ENCODE measurements at regions not wholly inside any gene's neighbourhood (a gene's known extent, or its start where the extent isn't known, plus 50 kb on each side); places are given as distances from the start of the nearest gene placed in this dataset.
"Not testable (repeated sequence)": the region's sequence is repeated elsewhere in the genome, so short reads cannot be mapped to it uniquely, and the experiment has no call there.

DNA sequence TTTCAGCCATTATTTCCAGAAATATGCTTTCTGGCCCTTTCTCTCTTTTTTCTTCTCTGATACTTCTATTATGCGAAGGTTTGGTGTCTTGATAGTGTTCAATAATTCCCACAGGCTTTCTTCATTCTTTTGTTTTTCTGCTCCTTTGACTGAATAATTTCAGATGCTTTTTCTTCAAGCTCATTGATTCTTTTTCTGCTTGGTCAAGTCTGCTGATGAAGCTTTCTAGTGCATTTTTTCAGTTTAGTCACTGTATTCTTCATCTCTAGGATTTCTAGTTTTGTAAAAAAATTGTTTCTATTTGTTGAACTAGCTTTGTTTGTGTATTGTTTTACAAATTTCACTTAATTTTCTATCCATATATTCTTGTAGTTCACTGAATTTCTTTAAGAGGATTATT is 304.0 kb upstream of the TARS1 start:
- H3K36me3 Mint-ChIP-seq = no peaks in the 10 kb centered on the region
- Histone ChIP-seq H3K27me3 (ENCODE audit: control insufficient read depth, insufficient read depth, low read length) (no peaks in the 10 kb centered on the region), H3K27ac (ENCODE audit: insufficient read depth, low read length, poor library complexity, severe bottlenecking) (no peak overlapping the region), H3K4me3 (ENCODE audit: low read depth, low read length) (no peak overlapping the region), H3K36me3 (ENCODE audit: control insufficient read depth, insufficient read depth, low read length) (no peaks in the 10 kb centered on the region), H3K4me1 (ENCODE audit: control insufficient read depth, insufficient read depth, low read length, poor library complexity, severe bottlenecking) (no peaks in the 10 kb centered on the region), H3K9me3 (ENCODE audit: control insufficient read depth in 2 of 2, low read length in 2 of 2) (peaks cover 8 to 13% of the 10 kb centered on the region in 2 experiments)
- no peak for ATAC-seq (ENCODE audit: low read depth in 2 of 2)
- H3K4me1 Mint-ChIP-seq = no peaks in the 10 kb centered on the region
- no peak overlapping the region for H3K4me3 Mint-ChIP-seq
- no peaks in the 10 kb centered on the region for H3K27me3 Mint-ChIP-seq
- H3K27ac Mint-ChIP-seq = no peak overlapping the region
- DNase-seq = no peak
- peaks cover 5 to 47% (median 16%) of the 10 kb centered on the region in 7 donors for H3K9me3 Mint-ChIP-seq

GRCh38 chr5:33138145-33138544 is 302.6 kb upstream of the TARS1 start:
- not testable (repeated sequence) for H3K4me1 Mint-ChIP-seq; H3K4me3 Mint-ChIP-seq; H3K27ac Mint-ChIP-seq; H3K27me3 ChIP-seq (ENCODE audit: control insufficient read depth, insufficient read depth, low read length); H3K27me3 Mint-ChIP-seq; H3K4me1 ChIP-seq (ENCODE audit: control insufficient read depth, insufficient read depth, low read length, poor library complexity, severe bottlenecking); H3K36me3 Mint-ChIP-seq; ATAC-seq (ENCODE audit: low read depth in 2 of 2); DNase-seq; H3K4me3 ChIP-seq (ENCODE audit: low read depth, low read length); H3K27ac ChIP-seq (ENCODE audit: insufficient read depth, low read length, poor library complexity, severe bottlenecking); H3K36me3 ChIP-seq (ENCODE audit: control insufficient read depth, insufficient read depth, low read length)
- H3K9me3 Mint-ChIP-seq = peaks cover 5 to 40% (median 11%) of the 10 kb centered on the region in 7 donors
- peaks cover 8 to 13% of the 10 kb centered on the region in 2 experiments for H3K9me3 ChIP-seq (ENCODE audit: control insufficient read depth in 2 of 2, low read length in 2 of 2)

- no peaks in the 10 kb centered on the region for H3K36me3 ChIP-seq (ENCODE audit: control insufficient read depth, insufficient read depth, low read length)
- Mint-ChIP-seq H3K36me3 (no peaks in the 10 kb centered on the region), H3K27me3 (no peaks in the 10 kb centered on the region), H3K9me3 (peaks cover 0 to 18% (median 6%) of the 10 kb centered on the region in 7 donors), H3K4me3 (no peak overlapping the region), H3K27ac (no peak overlapping the region), H3K4me1 (no peaks in the 10 kb centered on the region)
- H3K27ac ChIP-seq (ENCODE audit: insufficient read depth, low read length, poor library complexity, severe bottlenecking) = no peak overlapping the region
- ATAC-seq (ENCODE audit: low read depth in 2 of 2) (no peak), DNase-seq (no peak)
- no peaks in the 10 kb centered on the region for H3K27me3 ChIP-seq (ENCODE audit: control insufficient read depth, insufficient read depth, low read length)
- H3K9me3 ChIP-seq (ENCODE audit: control insufficient read depth in 2 of 2, low read length in 2 of 2) = peaks cover 0 to 2% of the 10 kb centered on the region in 2 experiments
- no peak overlapping the region for H3K4me3 ChIP-seq (ENCODE audit: low read depth, low read length)
- H3K4me1 ChIP-seq (ENCODE audit: control insufficient read depth, insufficient read depth, low read length, poor library complexity, severe bottlenecking) = no peaks in the 10 kb centered on the region
Measured at GRCh38 chr5:33143405-33144123, 297.2 kb upstream of the TARS1 start.

- Histone ChIP-seq H3K36me3 (ENCODE audit: control insufficient read depth, insufficient read depth, low read length) (no peaks in the 10 kb centered on the region), H3K27me3 (ENCODE audit: control insufficient read depth, insufficient read depth, low read length) (no peaks in the 10 kb centered on the region), H3K9me3 (ENCODE audit: control insufficient read depth in 2 of 2, low read length in 2 of 2) (no peaks in the 10 kb centered on the region), H3K4me3 (ENCODE audit: low read depth, low read length) (no peak overlapping the region), H3K4me1 (ENCODE audit: control insufficient read depth, insufficient read depth, low read length, poor library complexity, severe bottlenecking) (no peaks in the 10 kb centered on the region), H3K27ac (ENCODE audit: insufficient read depth, low read length, poor library complexity, severe bottlenecking) (no peak overlapping the region)
- Mint-ChIP-seq H3K36me3 (no peaks in the 10 kb centered on the region), H3K27ac (no peak overlapping the region), H3K27me3 (no peaks in the 10 kb centered on the region), H3K9me3 (peaks cover 0 to 17% (median 4%) of the 10 kb centered on the region in 7 donors), H3K4me1 (no peaks in the 10 kb centered on the region), H3K4me3 (no peak overlapping the region)
- ATAC-seq (ENCODE audit: low read depth in 2 of 2) = no peak
- no peak for DNase-seq
Measured at GRCh38 chr5:33146881-33147280, 293.9 kb upstream of the TARS1 start.

DNA sequence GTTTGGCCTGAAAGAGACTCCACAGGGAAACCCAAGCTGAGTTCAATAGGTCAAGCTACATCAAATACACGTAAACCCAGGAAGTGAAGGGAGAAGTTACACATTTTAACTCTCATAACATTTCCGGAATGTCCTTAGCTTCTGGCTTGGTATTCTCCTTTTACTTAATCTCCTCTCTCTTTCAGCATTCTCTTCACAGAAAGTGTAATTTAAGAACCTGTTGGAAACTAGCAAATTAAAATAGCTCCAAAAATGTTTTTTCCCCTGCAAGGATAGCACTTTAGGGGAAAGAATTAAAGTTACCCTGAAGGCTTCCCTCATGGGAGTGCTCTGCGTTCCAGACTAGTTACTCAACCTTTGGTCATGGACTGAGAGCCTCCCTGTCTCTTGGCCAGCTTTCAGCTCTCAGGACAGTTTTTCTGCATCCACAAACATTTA is 292.7 kb upstream of the TARS1 start:
- Histone ChIP-seq H3K36me3 (ENCODE audit: control insufficient read depth, insufficient read depth, low read length) (no peaks in the 10 kb centered on the region), H3K4me1 (ENCODE audit: control insufficient read depth, insufficient read depth, low read length, poor library complexity, severe bottlenecking) (no peaks in the 10 kb centered on the region), H3K4me3 (ENCODE audit: low read depth, low read length) (no peak overlapping the region), H3K27me3 (ENCODE audit: control insufficient read depth, insufficient read depth, low read length) (no peaks in the 10 kb centered on the region), H3K27ac (ENCODE audit: insufficient read depth, low read length, poor library complexity, severe bottlenecking) (no peak overlapping the region), H3K9me3 (ENCODE audit: control insufficient read depth in 2 of 2, low read length in 2 of 2) (no peaks in the 10 kb centered on the region)
- DNase-seq (no peak), ATAC-seq (ENCODE audit: low read depth in 2 of 2) (no peak)
- peaks cover 0 to 16% (median 3%) of the 10 kb centered on the region in 7 donors for H3K9me3 Mint-ChIP-seq
- H3K27me3 Mint-ChIP-seq = no peaks in the 10 kb centered on the region
- no peaks in the 10 kb centered on the region for H3K36me3 Mint-ChIP-seq
- no peaks in the 10 kb centered on the region for H3K4me1 Mint-ChIP-seq
- no peak overlapping the region for H3K4me3 Mint-ChIP-seq
- no peak overlapping the region for H3K27ac Mint-ChIP-seq

DNA sequence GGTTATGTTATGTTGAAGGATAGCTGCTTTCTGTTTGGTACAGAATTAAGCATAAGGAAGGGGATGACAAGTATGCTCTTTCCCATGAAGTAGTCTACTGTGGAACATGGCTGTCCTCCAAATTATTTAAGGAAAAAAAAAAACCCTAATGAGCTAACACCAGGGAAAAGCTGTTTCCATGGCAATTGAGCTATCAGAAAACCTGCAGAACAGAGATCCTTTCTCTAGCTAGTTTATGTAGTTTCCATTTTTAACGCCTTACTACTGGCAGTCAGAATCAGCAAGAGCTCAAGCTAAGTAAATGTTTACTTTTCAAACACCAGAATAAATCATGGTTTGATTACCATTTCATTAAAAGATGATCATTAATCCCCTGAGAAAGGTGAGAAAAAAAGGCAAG is 287.4 kb upstream of the TARS1 start:
- Histone ChIP-seq H3K27ac (ENCODE audit: insufficient read depth, low read length, poor library complexity, severe bottlenecking) (no peak overlapping the region), H3K9me3 (ENCODE audit: control insufficient read depth in 2 of 2, low read length in 2 of 2) (no peaks in the 10 kb centered on the region), H3K4me3 (ENCODE audit: low read depth, low read length) (no peak overlapping the region), H3K4me1 (ENCODE audit: control insufficient read depth, insufficient read depth, low read length, poor library complexity, severe bottlenecking) (no peaks in the 10 kb centered on the region), H3K36me3 (ENCODE audit: control insufficient read depth, insufficient read depth, low read length) (no peaks in the 10 kb centered on the region), H3K27me3 (ENCODE audit: control insufficient read depth, insufficient read depth, low read length) (no peaks in the 10 kb centered on the region)
- DNase-seq (no peak), ATAC-seq (ENCODE audit: low read depth in 2 of 2) (no peak)
- peaks cover 2 to 16% (median 8%) of the 10 kb centered on the region in 7 donors for H3K9me3 Mint-ChIP-seq
- H3K27ac Mint-ChIP-seq = no peak overlapping the region
- no peaks in the 10 kb centered on the region for H3K4me1 Mint-ChIP-seq
- H3K4me3 Mint-ChIP-seq = no peak overlapping the region
- no peaks in the 10 kb centered on the region for H3K27me3 Mint-ChIP-seq
- no peaks in the 10 kb centered on the region for H3K36me3 Mint-ChIP-seq

- Mint-ChIP-seq H3K4me1 (no peaks in the 10 kb centered on the region), H3K9me3 (peaks cover 2 to 14% (median 8%) of the 10 kb centered on the region in 7 donors), H3K27ac (no peak overlapping the region), H3K36me3 (no peaks in the 10 kb centered on the region), H3K27me3 (no peaks in the 10 kb centered on the region), H3K4me3 (no peak overlapping the region)
- ATAC-seq (ENCODE audit: low read depth in 2 of 2) (no peak), DNase-seq (no peak)
- Histone ChIP-seq H3K4me3 (ENCODE audit: low read depth, low read length) (no peak overlapping the region), H3K36me3 (ENCODE audit: control insufficient read depth, insufficient read depth, low read length) (no peaks in the 10 kb centered on the region), H3K27me3 (ENCODE audit: control insufficient read depth, insufficient read depth, low read length) (no peaks in the 10 kb centered on the region), H3K27ac (ENCODE audit: insufficient read depth, low read length, poor library complexity, severe bottlenecking) (no peak overlapping the region), H3K9me3 (ENCODE audit: control insufficient read depth in 2 of 2, low read length in 2 of 2) (no peaks in the 10 kb centered on the region), H3K4me1 (ENCODE audit: control insufficient read depth, insufficient read depth, low read length, poor library complexity, severe bottlenecking) (no peaks in the 10 kb centered on the region)
Measured at GRCh38 chr5:33153831-33154230, 286.9 kb upstream of the TARS1 start.

- H3K4me1 ChIP-seq (ENCODE audit: control insufficient read depth, insufficient read depth, low read length, poor library complexity, severe bottlenecking) = no peaks in the 10 kb centered on the region
- no peaks in the 10 kb centered on the region for H3K9me3 ChIP-seq (ENCODE audit: control insufficient read depth in 2 of 2, low read length in 2 of 2)
- H3K4me3 ChIP-seq (ENCODE audit: low read depth, low read length) = no peak overlapping the region
- Mint-ChIP-seq H3K4me3 (no peak overlapping the region), H3K27ac (no peak overlapping the region), H3K27me3 (no peaks in the 10 kb centered on the region), H3K4me1 (no peaks in the 10 kb centered on the region), H3K9me3 (peaks cover 0 to 11% (median 5%) of the 10 kb centered on the region in 7 donors), H3K36me3 (no peaks in the 10 kb centered on the region)
- H3K36me3 ChIP-seq (ENCODE audit: control insufficient read depth, insufficient read depth, low read length) = no peaks in the 10 kb centered on the region
- DNase-seq (no peak), ATAC-seq (ENCODE audit: low read depth in 2 of 2) (no peak)
- H3K27me3 ChIP-seq (ENCODE audit: control insufficient read depth, insufficient read depth, low read length) = no peaks in the 10 kb centered on the region
- H3K27ac ChIP-seq (ENCODE audit: insufficient read depth, low read length, poor library complexity, severe bottlenecking) = no peak overlapping the region
Measured at GRCh38 chr5:33160871-33161270, 279.9 kb upstream of the TARS1 start.
